K562 (cell line): ENCODE measurements at regions not wholly inside any gene's neighbourhood (a gene's known extent, or its start where the extent isn't known, plus 50 kb on each side); places are given as distances from the start of the nearest gene placed in this dataset.

ENCODE experiments used
- ATAC-seq: fragments of 200-7000 bp; cut with Tn5 transposase; 3 replicates; pipeline ENCODE4 v1.9.1; 2020; ENCODE audit warnings: moderate library complexity
- BruUV-seq: library from RNA; stranded (reverse); fragments of 400-500 nt; replicated peaks from 2 replicates; lab custom pipeline; 2021; lab: Mats Ljungman, UMichigan
- CTCF ChIA-PET: fragments of 300-600 bp; formaldehyde crosslinking; extraction: SDS; loops from one replicate; lab custom pipeline; 2021; ENCODE audit warnings: low intra/inter-chr PET ratio; lab: Yijun Ruan, JAX
- POLR2A ChIA-PET: fragments of 300-600, 350-650 bp; sonication (Branson Sonifier 250); formaldehyde crosslinking; extraction: SDS; loops from one replicate; lab custom pipeline; 2021; ENCODE audit warnings: antibody characterized with exemption, inconsistent platforms; lab: Yijun Ruan, JAX
- DNase-seq, 4 experiments: peaks; one replicate each; pipeline versions ENCODE4 v3.0.0 to v3.0.0-alpha.2; 2011 to 2018; ENCODE audit warnings: low spot score in 3 of 4, mixed read lengths in 3 of 4; ENCODE audit errors: extremely low read depth in 1 of 4
- FAIRE-seq: peaks from 2 replicates; lab custom pipeline; 2011; peaks lifted over from hg19 to GRCh38; lab: Jason Lieb, UNC
- H2AFZ ChIP-seq: 2 replicates; pipeline ENCODE4 v1.6.0; 2011; ENCODE audit warnings: low read depth, low read length, control low read depth, inconsistent platforms
- H3K27ac ChIP-seq: fragments of 200-600 bp; 3 replicates; pipeline ENCODE4 v1.8.0; 2011; ENCODE audit warnings: low read depth, mild to moderate bottlenecking, control low read depth, inconsistent platforms, low read length, moderate library complexity, mixed read lengths; ENCODE audit errors: extremely low read depth
- H3K27me3 ChIP-seq, 2 experiments: fragments of 300-600 bp in 1 of 2; 2 replicates in 1 of 2; 3 replicates in 1 of 2; pipeline versions ENCODE4 v1.6.0 to v1.8.0; 2011; ENCODE audit warnings: inconsistent platforms in 2 of 2, low read length in 2 of 2, mild to moderate bottlenecking in 1 of 2, mixed read lengths in 1 of 2, moderate library complexity in 1 of 2; ENCODE audit not compliant: control insufficient read depth in 2 of 2, insufficient read depth in 2 of 2
- H3K36me3 ChIP-seq: fragments of 300-600 bp; 3 replicates; pipeline ENCODE4 v1.8.0; 2011; ENCODE audit warnings: mild to moderate bottlenecking, low read length, inconsistent platforms; ENCODE audit not compliant: control insufficient read depth, insufficient read depth
- H3K4me1 ChIP-seq, 2 experiments: fragments of 200-600 bp in 1 of 2; replicated peaks in 1 of 2; 2 replicates in 1 of 2; 3 replicates in 1 of 2; pipeline versions ENCODE4 v1.5.1 to v1.8.0; 2011; ENCODE audit warnings: inconsistent platforms in 2 of 2, low read length in 2 of 2, mild to moderate bottlenecking in 1 of 2, mixed read lengths in 1 of 2, moderate library complexity in 1 of 2; ENCODE audit not compliant: control insufficient read depth in 2 of 2, insufficient read depth in 2 of 2
- H3K4me2 ChIP-seq: 2 replicates; pipeline ENCODE4 v1.6.1; 2011; ENCODE audit warnings: low read length, control low read depth, inconsistent platforms, mixed read lengths; ENCODE audit not compliant: insufficient read depth
- H3K4me3 ChIP-seq: fragments of 200-600 bp; sonication (generic), shearing (Covaris generic); 2 replicates; pipeline ENCODE4 v1.5.1; 2016; ENCODE audit warnings: control low read depth, inconsistent platforms
- H3K79me2 ChIP-seq: fragments of 200-600 bp; 3 replicates; pipeline ENCODE4 v1.8.0; 2011; ENCODE audit warnings: low read length, inconsistent platforms; ENCODE audit not compliant: control insufficient read depth, insufficient read depth
- H3K9ac ChIP-seq, 2 experiments: 2 replicates each; pipeline versions ENCODE4 v1.6.0 to v1.6.1; 2011; ENCODE audit warnings: low read depth in 2 of 2, low read length in 2 of 2, control low read depth in 1 of 2, inconsistent platforms in 1 of 2, mild to moderate bottlenecking in 1 of 2, mixed read lengths in 1 of 2; ENCODE audit not compliant: insufficient read depth in 1 of 2
- H3K9me1 ChIP-seq: one replicate; pipeline ENCODE4 v1.6.0; 2011; ENCODE audit warnings: inconsistent platforms, mild to moderate bottlenecking, low read length, moderate library complexity; ENCODE audit not compliant: control insufficient read depth, insufficient read depth
- H3K9me3 ChIP-seq: replicated peaks from 2 replicates; pipeline ENCODE4 v1.5.1; 2011; ENCODE audit warnings: low read depth, low read length, inconsistent platforms; ENCODE audit not compliant: control insufficient read depth, insufficient read depth
- H4K20me1 ChIP-seq: replicated peaks from 2 replicates; pipeline ENCODE4 v1.6.1; 2011; ENCODE audit warnings: low read length, inconsistent platforms, mixed read lengths; ENCODE audit not compliant: control insufficient read depth, insufficient read depth
- ASH1L ChIP-seq: fragments of 450-650 bp; IDR thresholded peaks from 2 replicates; pipeline ENCODE4 v1.6.1; 2018; ENCODE audit warnings: borderline replicate concordance, mild to moderate bottlenecking, low read depth; ENCODE audit not compliant: partially characterized antibody
- BCOR ChIP-seq: fragments of 450-650 bp; IDR thresholded peaks from 2 replicates; pipeline ENCODE4 v1.6.1; 2016
- CHD2 ChIP-seq: IDR thresholded peaks from 2 replicates; pipeline ENCODE4 v1.6.1; 2011; ENCODE audit warnings: low read depth, low read length
- CTBP1 ChIP-seq: fragments of 450-650 bp; IDR thresholded peaks from 2 replicates; pipeline ENCODE4 v1.6.1; 2016; ENCODE audit warnings: borderline replicate concordance
- EP400 ChIP-seq: fragments of 450-650 bp; IDR thresholded peaks from 2 replicates; pipeline ENCODE4 v1.6.1; 2017; ENCODE audit warnings: antibody characterized with exemption, mild to moderate bottlenecking, moderate library complexity
- ESRRA ChIP-seq: fragments of 450-650 bp; IDR thresholded peaks from 2 replicates; pipeline ENCODE4 v1.6.1; 2014; ENCODE audit warnings: low read depth, mild to moderate bottlenecking, moderate library complexity, borderline replicate concordance
- HEY1 ChIP-seq: fragments of 250-450 bp; sonication (Bioruptor Pico); IDR thresholded peaks from 2 replicates; pipeline ENCODE4 v1.5.0; 2020; ENCODE audit warnings: mild to moderate bottlenecking, moderate library complexity, borderline replicate concordance
- HIVEP1 ChIP-seq: fragments of 250-450 bp; sonication (Bioruptor Pico); IDR thresholded peaks from 2 replicates; pipeline ENCODE4 v1.4.0; 2020; ENCODE audit warnings: mild to moderate bottlenecking
- KLF16 ChIP-seq: IDR thresholded peaks from 2 replicates; pipeline ENCODE4 v1.6.1; 2016; ENCODE audit warnings: antibody characterized with exemption
- MAFG ChIP-seq: fragments of 450-650 bp; conservative IDR thresholded peaks from 2 replicates; pipeline ENCODE4 v1.6.1; 2016; ENCODE audit warnings: missing genetic modification characterization, missing compliant biosample characterization
- WHSC1 ChIP-seq: IDR thresholded peaks from one replicate; pipeline ENCODE4 v1.6.1; 2012; ENCODE audit warnings: low read length, control low read depth, inconsistent platforms
- ZBTB12 ChIP-seq: fragments of 250-450 bp; sonication (Bioruptor Pico); IDR thresholded peaks from 2 replicates; pipeline ENCODE4 v1.4.0; 2020
- ZBTB26 ChIP-seq: fragments of 450-650 bp; formaldehyde crosslinking; IDR thresholded peaks from 2 replicates; pipeline ENCODE4 v1.4.0; 2022; ENCODE audit warnings: missing genetic modification characterization
- ZFP30 ChIP-seq: fragments of 250-450 bp; sonication (Bioruptor Pico); IDR thresholded peaks from 2 replicates; pipeline ENCODE4 v1.8.0; 2022; ENCODE audit warnings: moderate library complexity, mild to moderate bottlenecking, inconsistent platforms, borderline replicate concordance
- ZNF408 ChIP-seq: fragments of 250-450 bp; sonication (Bioruptor Pico); IDR thresholded peaks from 2 replicates; pipeline ENCODE4 v1.4.0; 2020; ENCODE audit warnings: low read depth, mild to moderate bottlenecking, moderate library complexity
- ZNF561 ChIP-seq: fragments of 450-650 bp; formaldehyde crosslinking; conservative IDR thresholded peaks from 2 replicates; pipeline ENCODE4 v1.4.0; 2020; ENCODE audit warnings: mild to moderate bottlenecking, moderate library complexity
- ZNF639 ChIP-seq, 2 experiments: fragments of 200-800 bp in 1 of 2; sonication (Bioruptor generic) in 1 of 2; sonication (generic) in 1 of 2; formaldehyde crosslinking in 1 of 2; IDR thresholded peaks in 1 of 2; conservative IDR thresholded peaks in 1 of 2; 2 replicates each; pipeline versions ENCODE4 v1.5.0 to v1.6.1; 2016 to 2020; ENCODE audit warnings: missing compliant biosample characterization in 1 of 2, missing genetic modification characterization in 1 of 2, missing genetic modification reagents in 1 of 2
- ZNF644 ChIP-seq: fragments of 200-800 bp; sonication (Bioruptor generic); IDR thresholded peaks from 2 replicates; pipeline ENCODE4 v1.6.1; 2016; ENCODE audit warnings: low read depth, missing genetic modification characterization, missing compliant biosample characterization
- WGBS: fragments of 100-300 bp; shearing (Covaris generic); methylation state at CpG from one replicate; pipeline ENCODE4 v1.1.6; 2016; ENCODE audit warnings: low coverage, mixed read lengths; ENCODE audit not compliant: insufficient coverage; ENCODE audit errors: missing lambda C conversion rate; 5-methylcytosine and 5-hydroxymethylcytosine counted together
- in situ Hi-C: fragments of 300-500 bp; cut with MboI; formaldehyde crosslinking; loops from 4 replicates; pipeline ENCODE4 v1.15.0; 2018; ENCODE audit warnings: inconsistent platforms, mixed read lengths
- intact Hi-C: fragments of 100-400 bp; cut with micrococcal nuclease; formaldehyde crosslinking; loops from 2 replicates; pipeline ENCODE4 v1.14.2; 2022

GRCh38 chr11:90465553-90465952 lies 242.7 kb upstream of the CHORDC1 start:
- DNase-seq: no peak
- Histone ChIP-seq H3K36me3 (no peaks in the 10 kb centered on the region), H4K20me1 (no peaks in the 10 kb centered on the region), H2AFZ (no peak overlapping the region), H3K9ac (no peak overlapping the region), H3K27ac (no peak overlapping the region), H3K4me1 (no peaks in the 10 kb centered on the region), H3K9me1 (no peaks in the 10 kb centered on the region), H3K9me3 (no peaks in the 10 kb centered on the region), H3K4me3 (no peak overlapping the region), H3K27me3 (no peaks in the 10 kb centered on the region), H3K4me2 (no peak overlapping the region), H3K79me2 (no peaks in the 10 kb centered on the region)
- no peak for ATAC-seq
- FAIRE-seq: no peak
- WGBS: 5% methylated on average over 4 of the region's 5 CpGs
- CTCF ChIA-PET: no interaction called here
- intact Hi-C loops (no loop called here), in situ Hi-C loops (no loop called here)
- POLR2A ChIA-PET: no interaction called here
- no peak for TF ChIP-seq ZNF561 (CRISPR knock-in tag)
- TF ChIP-seq ZNF408: no peak
- TF ChIP-seq MAFG: no peak
- TF ChIP-seq CTBP1: no peak
- no peak for TF ChIP-seq HIVEP1 (CRISPR knock-in tag)
- TF ChIP-seq ZNF644 (tag): no peak
- TF ChIP-seq EP400: no peak
- TF ChIP-seq ZBTB12 (CRISPR knock-in tag): no peak
- TF ChIP-seq ASH1L: no peak
- TF ChIP-seq ZFP30 (CRISPR knock-in tag): no peak
- TF ChIP-seq WHSC1: no peak
- TF ChIP-seq KLF16: no peak
- no peak for TF ChIP-seq BCOR
- no peak for TF ChIP-seq ZNF639 (CRISPR knock-in tag; conservative IDR thresholded peaks at IDR 0.05 in 1 of 2, IDR thresholded peaks at IDR 0.05 in 1 of 2)
- TF ChIP-seq HEY1: no peak
- TF ChIP-seq ZBTB26 (CRISPR knock-in tag): no peak
- TF ChIP-seq ESRRA: no peak
- no peak for TF ChIP-seq CHD2
- BruUV-seq: no TSS peak
